Activated T-helper 17 cell treated with anti-CD3 and anti-CD28 coated beads, Interleukin-2, amount 50 U/mL, for 72 hours (primary cell): ENCODE measurements at regions not wholly inside any gene's neighbourhood (a gene's known extent, or its start where the extent isn't known, plus 50 kb on each side); places are given as distances from the start of the nearest gene placed in this dataset.

Source experiments
- ATAC-seq: fragments of 150-1000 bp; cut with Tn5 transposase; replicated peaks from 2 replicates; pipeline ENCODE4 v1.10.0; 2021; ENCODE audit warnings: mild to moderate bottlenecking, moderate library complexity
- H3K27ac Mint-ChIP-seq: one replicate; pipeline ENCODE4 v1.8.0; 2022; ENCODE audit warnings: mixed read lengths
- H3K27me3 Mint-ChIP-seq: one replicate; pipeline ENCODE4 v1.8.0; 2022; ENCODE audit warnings: mixed read lengths
- H3K36me3 Mint-ChIP-seq: one replicate; pipeline ENCODE4 v1.8.0; 2022; ENCODE audit warnings: low read depth, mild to moderate bottlenecking, mixed read lengths
- H3K4me1 Mint-ChIP-seq: one replicate; pipeline ENCODE4 v1.8.0; 2022; ENCODE audit warnings: mixed read lengths
- H3K4me3 Mint-ChIP-seq: one replicate; pipeline ENCODE4 v1.8.0; 2022; ENCODE audit warnings: mild to moderate bottlenecking, mixed read lengths
- H3K9me3 Mint-ChIP-seq: one replicate; pipeline ENCODE4 v1.8.0; 2022; ENCODE audit warnings: mixed read lengths

GRCh38 chr16:86991679-86992078 is 325.5 kb downstream of the C16orf95 start:
- H3K9me3 Mint-ChIP-seq = peaks cover 3% of the 10 kb centered on the region
- peaks cover 30% of the 10 kb centered on the region for H3K27me3 Mint-ChIP-seq
- ATAC-seq = no peak
- H3K36me3 Mint-ChIP-seq = no peaks in the 10 kb centered on the region
- no peak overlapping the region for H3K4me3 Mint-ChIP-seq
- no peak overlapping the region for H3K27ac Mint-ChIP-seq
- no peaks in the 10 kb centered on the region for H3K4me1 Mint-ChIP-seq

- no peak for ATAC-seq
- Mint-ChIP-seq H3K27ac (no peak overlapping the region), H3K9me3 (peaks cover 3% of the 10 kb centered on the region), H3K27me3 (peaks cover 30% of the 10 kb centered on the region), H3K4me3 (no peak overlapping the region), H3K4me1 (no peaks in the 10 kb centered on the region), H3K36me3 (no peaks in the 10 kb centered on the region)
Observed at GRCh38 chr16:86992587-86992986, 324.6 kb downstream of the C16orf95 start.

GRCh38 chr16:86993426-86994110 is 323.6 kb downstream of the C16orf95 start:
- Mint-ChIP-seq H3K9me3 (peaks cover 3% of the 10 kb centered on the region), H3K27me3 (peaks cover 32% of the 10 kb centered on the region), H3K27ac (no peak overlapping the region), H3K36me3 (no peaks in the 10 kb centered on the region), H3K4me3 (no peak overlapping the region), H3K4me1 (no peaks in the 10 kb centered on the region)
- no peak for ATAC-seq

GRCh38 chr16:86994215-86994614 is 323.0 kb downstream of the C16orf95 start:
- no peak overlapping the region for H3K27ac Mint-ChIP-seq
- H3K4me3 Mint-ChIP-seq = no peak overlapping the region
- peaks cover 34% of the 10 kb centered on the region for H3K27me3 Mint-ChIP-seq
- H3K36me3 Mint-ChIP-seq = no peaks in the 10 kb centered on the region
- peaks cover 3% of the 10 kb centered on the region for H3K9me3 Mint-ChIP-seq
- ATAC-seq = no peak
- H3K4me1 Mint-ChIP-seq = no peaks in the 10 kb centered on the region

GRCh38 chr16:86994651-86995171 is 322.5 kb downstream of the C16orf95 start:
- ATAC-seq = no peak

DNA sequence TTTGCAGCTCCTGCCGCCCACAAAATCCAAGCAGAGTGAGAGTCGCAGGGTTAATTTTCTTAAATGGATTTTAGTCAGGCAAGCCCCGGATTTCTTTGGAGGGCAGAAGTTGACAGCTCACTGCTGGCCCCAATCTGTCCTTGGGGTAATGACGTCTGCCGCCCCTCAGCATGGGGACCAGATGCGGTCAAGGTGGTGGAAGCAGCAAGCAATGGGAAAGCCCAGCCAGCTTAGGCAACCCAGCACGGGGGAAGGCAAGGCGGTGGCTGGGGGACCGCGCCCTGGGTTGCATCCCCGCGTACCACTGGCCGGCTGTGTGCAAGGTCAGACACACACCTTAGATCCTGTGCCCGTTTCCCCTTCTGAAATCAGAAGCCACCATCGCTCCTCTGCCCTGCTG is 321.7 kb downstream of the C16orf95 start:
- Mint-ChIP-seq H3K27ac (no peak overlapping the region), H3K36me3 (no peaks in the 10 kb centered on the region), H3K9me3 (peaks cover 3% of the 10 kb centered on the region), H3K4me3 (no peak overlapping the region), H3K4me1 (no peaks in the 10 kb centered on the region), H3K27me3 (peaks cover 29% of the 10 kb centered on the region)
- ATAC-seq = no peak

More at GRCh38 chr16:86994651-86995171, 322.5 kb downstream of the C16orf95 start:
- peaks cover 33% of the 10 kb centered on the region for H3K27me3 Mint-ChIP-seq
- peaks cover 3% of the 10 kb centered on the region for H3K9me3 Mint-ChIP-seq
- no peaks in the 10 kb centered on the region for H3K36me3 Mint-ChIP-seq
- H3K4me1 Mint-ChIP-seq = no peaks in the 10 kb centered on the region
- H3K27ac Mint-ChIP-seq = no peak overlapping the region
- no peak overlapping the region for H3K4me3 Mint-ChIP-seq

DNA sequence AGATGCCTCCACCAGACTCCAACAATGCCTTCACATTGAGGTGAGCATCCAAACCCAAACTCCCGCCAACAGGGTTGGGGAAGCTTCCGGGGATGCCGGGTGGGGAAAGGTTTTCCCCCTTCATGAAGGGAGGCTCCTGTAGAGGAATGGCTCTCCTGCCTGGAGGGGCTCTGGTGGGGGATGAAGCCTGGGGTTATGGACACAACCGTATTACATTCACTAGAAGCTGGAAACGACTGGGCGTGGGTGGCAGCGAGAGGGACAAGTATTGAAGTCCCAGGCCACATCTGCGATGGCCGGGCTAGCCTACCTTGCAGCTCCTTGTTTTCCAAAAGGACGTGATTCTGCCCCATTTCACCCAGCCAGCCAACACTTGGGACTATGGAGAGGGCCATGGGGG is 321.1 kb downstream of the C16orf95 start:
- peaks cover 26% of the 10 kb centered on the region for H3K27me3 Mint-ChIP-seq
- no peak for ATAC-seq
- H3K4me3 Mint-ChIP-seq = no peak overlapping the region
- H3K9me3 Mint-ChIP-seq = peaks cover 3% of the 10 kb centered on the region
- no peaks in the 10 kb centered on the region for H3K36me3 Mint-ChIP-seq
- H3K27ac Mint-ChIP-seq = no peak overlapping the region
- H3K4me1 Mint-ChIP-seq = no peaks in the 10 kb centered on the region

DNA sequence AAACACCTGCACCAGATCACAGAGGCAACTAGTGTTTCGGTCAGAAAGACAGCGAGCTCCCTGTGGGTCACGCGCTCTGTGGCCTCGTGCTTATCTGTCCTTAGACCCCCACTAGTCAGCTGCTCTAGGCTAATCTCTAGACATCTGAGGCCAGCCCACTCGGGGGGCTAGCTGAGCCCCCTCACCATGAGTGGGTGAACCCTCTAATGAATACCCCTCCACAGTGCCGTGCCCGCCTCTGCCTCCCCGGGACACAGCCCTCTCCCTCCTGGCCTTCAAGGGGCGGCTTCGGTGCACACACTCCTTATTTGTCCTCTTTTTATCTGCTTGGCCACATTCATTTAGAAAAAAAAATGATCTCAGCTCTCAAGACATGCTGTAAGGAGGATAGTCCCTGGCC is 320.1 kb downstream of the C16orf95 start:
- no peaks in the 10 kb centered on the region for H3K4me1 Mint-ChIP-seq
- peaks cover 22% of the 10 kb centered on the region for H3K27me3 Mint-ChIP-seq
- no peak overlapping the region for H3K27ac Mint-ChIP-seq
- no peak overlapping the region for H3K4me3 Mint-ChIP-seq
- ATAC-seq = no peak
- no peaks in the 10 kb centered on the region for H3K36me3 Mint-ChIP-seq
- H3K9me3 Mint-ChIP-seq = peaks cover 3% of the 10 kb centered on the region

DNA sequence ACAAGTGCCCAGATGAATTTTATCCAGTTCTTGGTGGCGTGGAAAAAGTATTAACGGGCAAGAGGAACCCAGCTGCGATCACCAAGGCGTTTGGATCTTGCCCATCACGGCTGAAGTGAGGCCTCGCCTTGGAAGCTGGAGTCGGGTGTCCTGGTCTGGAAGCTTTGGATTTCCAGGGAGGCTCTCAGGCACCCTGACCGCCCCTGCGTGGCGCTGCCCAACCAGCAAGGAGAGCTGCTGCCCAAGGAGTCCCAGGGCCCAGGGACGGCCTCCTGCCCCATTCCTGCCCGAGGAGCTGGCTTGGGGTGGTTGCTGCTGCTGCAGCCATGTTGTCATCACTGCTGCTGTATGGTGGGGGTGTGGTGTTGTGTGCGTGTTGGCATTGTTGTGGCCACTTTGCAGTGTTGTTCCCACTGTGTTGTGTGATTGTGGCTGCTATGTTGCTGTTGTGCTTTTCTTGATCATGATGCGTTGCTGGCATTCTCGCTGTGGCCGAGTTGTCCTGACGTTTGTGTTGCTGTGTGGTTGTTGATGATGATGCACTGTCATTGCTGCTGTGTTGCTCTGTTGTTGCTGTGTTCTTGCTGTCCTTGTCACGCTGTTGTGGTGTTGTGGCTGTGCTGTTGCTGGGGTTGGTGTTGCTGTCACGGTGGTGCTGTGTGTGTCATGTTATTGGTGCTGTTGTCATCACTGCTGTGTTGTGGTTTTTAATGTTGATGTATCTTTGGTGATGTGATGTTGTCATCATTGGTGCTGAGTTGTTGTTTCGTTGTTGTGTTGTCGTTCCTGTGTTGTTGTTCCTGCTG is 318.8 kb downstream of the C16orf95 start:
- Mint-ChIP-seq H3K9me3 (no peaks in the 10 kb centered on the region), H3K27me3 (peaks cover 10% of the 10 kb centered on the region), H3K36me3 (no peaks in the 10 kb centered on the region), H3K27ac (no peak overlapping the region), H3K4me1 (no peaks in the 10 kb centered on the region), H3K4me3 (no peak overlapping the region)
- ATAC-seq = no peak

DNA sequence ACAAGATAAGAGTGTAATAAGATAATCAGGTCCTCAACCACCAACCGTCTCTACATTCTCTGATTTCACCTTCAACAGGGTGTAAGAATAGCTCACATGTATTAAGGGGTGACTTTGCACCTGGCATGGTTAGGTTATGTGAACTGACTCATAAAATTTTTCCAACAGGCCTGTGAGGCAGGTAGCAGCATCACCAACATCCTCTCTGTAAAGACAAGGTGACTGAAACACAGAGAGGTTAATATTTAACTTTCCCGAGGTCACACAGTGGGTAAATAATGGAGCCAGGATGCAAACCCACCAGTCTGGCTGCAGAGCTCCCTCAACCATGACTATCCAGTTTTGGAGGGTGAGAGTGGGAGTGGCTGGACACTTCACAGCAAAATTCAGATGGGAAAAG is 317.2 kb downstream of the C16orf95 start:
- H3K4me1 Mint-ChIP-seq = no peaks in the 10 kb centered on the region
- no peaks in the 10 kb centered on the region for H3K36me3 Mint-ChIP-seq
- H3K27ac Mint-ChIP-seq = no peak overlapping the region
- no peak for ATAC-seq
- H3K4me3 Mint-ChIP-seq = no peak overlapping the region
- H3K9me3 Mint-ChIP-seq = no peaks in the 10 kb centered on the region
- H3K27me3 Mint-ChIP-seq = peaks cover 10% of the 10 kb centered on the region

GRCh38 chr16:87002717-87003413 is 314.3 kb downstream of the C16orf95 start:
- ATAC-seq = no peak
- Mint-ChIP-seq H3K27me3 (peaks cover 10% of the 10 kb centered on the region), H3K27ac (no peak overlapping the region), H3K9me3 (no peaks in the 10 kb centered on the region), H3K4me1 (no peaks in the 10 kb centered on the region), H3K4me3 (no peak overlapping the region), H3K36me3 (no peaks in the 10 kb centered on the region)

DNA sequence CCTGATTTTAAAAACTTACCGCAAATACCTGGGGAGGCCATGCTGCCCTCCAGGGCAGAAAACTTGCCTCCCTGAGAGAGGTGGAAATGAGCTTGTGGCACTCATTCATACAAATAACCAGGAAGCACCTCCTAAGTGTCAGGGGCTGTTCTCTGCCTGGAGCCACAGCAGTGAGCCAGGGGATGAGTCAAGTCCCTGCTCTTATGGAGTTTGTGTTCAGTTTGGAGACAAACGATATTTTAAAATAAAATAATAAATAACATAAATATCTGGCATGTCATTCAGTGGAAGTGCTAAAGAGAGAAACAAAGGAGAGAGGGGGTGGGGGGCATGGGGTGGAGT is 313.8 kb downstream of the C16orf95 start:
- peaks cover 10% of the 10 kb centered on the region for H3K27me3 Mint-ChIP-seq
- H3K4me3 Mint-ChIP-seq = no peak overlapping the region
- H3K9me3 Mint-ChIP-seq = no peaks in the 10 kb centered on the region

DNA sequence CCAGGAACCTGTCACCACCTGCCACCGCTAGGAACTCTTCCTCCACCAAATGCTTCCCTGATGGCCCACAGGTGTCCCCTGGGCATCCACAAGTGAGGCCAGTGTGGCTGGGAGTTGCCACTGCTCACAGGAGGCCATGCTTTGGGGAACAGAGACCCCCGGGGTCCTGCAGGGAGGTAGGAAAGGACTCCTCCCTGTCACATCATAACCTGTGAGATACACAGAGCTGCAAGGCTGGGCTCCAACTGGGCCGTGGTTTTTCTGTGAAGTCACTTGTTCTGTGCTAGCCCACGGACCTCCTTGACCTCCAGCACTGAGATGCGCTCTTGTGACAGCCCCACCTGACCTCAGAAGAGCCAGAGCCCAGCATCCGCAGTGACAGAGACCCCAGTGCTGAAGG is 311.2 kb downstream of the C16orf95 start:
- no peaks in the 10 kb centered on the region for H3K36me3 Mint-ChIP-seq
- H3K27me3 Mint-ChIP-seq = peaks cover 3% of the 10 kb centered on the region
- H3K9me3 Mint-ChIP-seq = no peaks in the 10 kb centered on the region
- no peak overlapping the region for H3K4me3 Mint-ChIP-seq
- no peaks in the 10 kb centered on the region for H3K4me1 Mint-ChIP-seq
- no peak overlapping the region for H3K27ac Mint-ChIP-seq
- ATAC-seq = no peak

More for the DNA sequence above, 313.8 kb downstream of the C16orf95 start:
- no peak for ATAC-seq
- Mint-ChIP-seq H3K4me1 (no peaks in the 10 kb centered on the region), H3K36me3 (no peaks in the 10 kb centered on the region), H3K27ac (no peak overlapping the region)

DNA sequence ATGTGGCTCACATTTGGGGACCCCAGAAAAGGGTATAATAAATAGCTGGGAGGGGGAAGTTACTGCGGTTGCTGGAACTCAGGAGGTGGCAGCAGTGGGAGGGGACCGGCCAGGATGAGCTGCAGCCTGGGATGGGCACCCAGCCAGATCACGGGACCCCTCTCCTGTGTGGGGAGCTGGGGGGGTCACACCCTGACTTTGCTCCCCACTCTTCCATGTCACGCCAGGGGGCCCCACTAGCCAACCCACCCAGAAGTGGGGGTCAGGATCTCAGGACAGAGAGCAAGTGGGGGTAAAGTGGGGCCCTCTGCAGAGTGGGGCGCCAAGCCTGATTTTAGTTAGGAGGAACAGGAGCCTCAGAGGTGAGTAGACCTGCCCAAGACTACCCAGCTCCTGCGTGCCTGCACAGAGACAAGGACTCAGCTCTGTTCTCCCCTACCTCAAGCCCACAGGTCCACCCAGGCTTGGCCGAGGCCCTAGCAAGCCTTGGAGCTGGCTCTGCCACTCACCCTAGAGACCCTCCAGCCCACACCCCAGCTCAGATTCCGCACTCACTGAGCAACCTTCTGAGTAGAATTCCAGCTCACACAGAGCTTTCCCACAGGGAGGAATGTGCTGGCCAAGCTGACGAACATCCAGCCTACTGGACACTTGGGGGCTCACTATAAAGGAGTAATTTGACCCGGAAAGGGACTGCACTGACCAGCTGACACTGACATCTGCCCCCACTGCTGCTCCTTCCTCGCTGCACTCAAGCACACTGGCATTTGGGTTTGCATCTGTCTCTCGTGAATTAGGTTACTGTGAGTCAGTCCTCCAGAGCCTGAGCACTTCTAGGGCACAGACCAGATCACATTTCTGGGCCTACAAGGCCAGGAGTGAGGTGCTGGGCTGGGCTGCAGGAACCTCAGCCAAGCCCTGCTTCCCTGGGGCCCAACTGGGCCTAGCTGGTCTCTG is 310.1 kb downstream of the C16orf95 start:
- no peak overlapping the region for H3K27ac Mint-ChIP-seq
- ATAC-seq = no peak
- H3K36me3 Mint-ChIP-seq = no peaks in the 10 kb centered on the region
- H3K4me1 Mint-ChIP-seq = no peaks in the 10 kb centered on the region
- H3K4me3 Mint-ChIP-seq = no peak overlapping the region
- no peaks in the 10 kb centered on the region for H3K9me3 Mint-ChIP-seq
- no peaks in the 10 kb centered on the region for H3K27me3 Mint-ChIP-seq
